HEK293 (cell line): ENCODE measurements at regions not wholly inside any gene's neighbourhood (a gene's known extent, or its start where the extent isn't known, plus 50 kb on each side); places are given as distances from the start of the nearest gene placed in this dataset.

ENCODE experiments used
- CTCF ChIA-PET: fragments of 350-600 bp; formaldehyde crosslinking; extraction: SDS; loops from one replicate; lab custom pipeline; 2021; ENCODE audit warnings: antibody characterized with exemption; lab: Yijun Ruan, JAX
- POLR2A ChIA-PET: fragments of 300-600 bp; formaldehyde crosslinking; extraction: SDS; loops from one replicate; lab custom pipeline; 2020; ENCODE audit warnings: antibody characterized with exemption, inconsistent platforms; lab: Yijun Ruan, JAX
- H3K27ac ChIP-seq: fragments of 200-500 bp; sonication (Bioruptor generic); 2 replicates; pipeline ENCODE4 v1.5.1; 2014; ENCODE audit warnings: low read depth, low read length, control low read depth, inconsistent platforms; ENCODE audit errors: extremely low read depth
- H3K36me3 ChIP-seq, 2 experiments: fragments of 200-500 bp in 1 of 2; sonication (Bioruptor generic) in 1 of 2; 1 replicate in 1 of 2; 2 replicates in 1 of 2; pipeline ENCODE4 v1.5.1; 2014 to 2017; ENCODE audit warnings: inconsistent platforms in 2 of 2, low read length in 2 of 2; ENCODE audit not compliant: control insufficient read depth in 2 of 2, insufficient read depth in 1 of 2
- H3K4me1 ChIP-seq: fragments of 200-500 bp; sonication (Bioruptor generic); 2 replicates; pipeline ENCODE4 v1.5.1; 2014; ENCODE audit warnings: mild to moderate bottlenecking, low read length, inconsistent platforms; ENCODE audit not compliant: control insufficient read depth, insufficient read depth
- H3K4me3 ChIP-seq: 2 replicates; pipeline ENCODE4 v1.5.1; 2011; ENCODE audit warnings: low read depth, mild to moderate bottlenecking, control low read depth, low read length, moderate library complexity
- H3K9me3 ChIP-seq: fragments of 200-500 bp; sonication (Bioruptor generic); 2 replicates; pipeline ENCODE4 v1.5.1; 2014; ENCODE audit warnings: low read depth, low read length, inconsistent platforms; ENCODE audit not compliant: control insufficient read depth, insufficient read depth
- BCL11B ChIP-seq: fragments of 450-650 bp; formaldehyde crosslinking; IDR thresholded peaks from 2 replicates; pipeline ENCODE4 v1.5.1; 2016; ENCODE audit warnings: low read depth, missing biosample characterization, missing genetic modification characterization
- KLF1 ChIP-seq: fragments of 450-650 bp; formaldehyde crosslinking; IDR thresholded peaks from 2 replicates; pipeline ENCODE4 v1.5.1; 2016; ENCODE audit warnings: missing biosample characterization, missing genetic modification characterization
- MEIS1 ChIP-seq: sonication (generic); formaldehyde crosslinking; IDR thresholded peaks from 2 replicates; pipeline ENCODE4 v1.8.1; 2022; ENCODE audit warnings: missing genetic modification reagents, mild to moderate bottlenecking, borderline replicate concordance
- PRDM4 ChIP-seq: fragments of 450-650 bp; formaldehyde crosslinking; IDR thresholded peaks from 2 replicates; pipeline ENCODE4 v1.5.1; 2017; ENCODE audit warnings: missing biosample characterization, missing genetic modification characterization
- SETDB1 ChIP-seq: IDR thresholded peaks from one replicate; pipeline ENCODE4 v1.6.1; 2017; ENCODE audit warnings: mild to moderate bottlenecking, low read length, moderate library complexity, mixed read lengths; ENCODE audit not compliant: insufficient read length
- TRIM28 ChIP-seq: IDR thresholded peaks from 2 replicates; pipeline ENCODE4 v1.6.1; 2011; ENCODE audit warnings: low read length, control low read depth, borderline replicate concordance
- ZIC2 ChIP-seq: fragments of 450-650 bp; formaldehyde crosslinking; IDR thresholded peaks from 2 replicates; pipeline ENCODE4 v1.5.1; 2016; ENCODE audit warnings: missing biosample characterization, missing genetic modification characterization
- ZNF155 ChIP-seq: fragments of 450-650 bp; formaldehyde crosslinking; IDR thresholded peaks from 2 replicates; pipeline ENCODE4 v1.5.1; 2016; ENCODE audit warnings: missing biosample characterization, missing genetic modification characterization
- ZNF184 ChIP-seq: fragments of 450-650 bp; IDR thresholded peaks from 2 replicates; pipeline ENCODE4 v1.5.1; 2018; ENCODE audit warnings: missing biosample characterization, mild to moderate bottlenecking, missing genetic modification characterization
- ZNF354C ChIP-seq: fragments of 450-650 bp; formaldehyde crosslinking; IDR thresholded peaks from 2 replicates; pipeline ENCODE4 v1.5.1; 2016; ENCODE audit warnings: missing biosample characterization, missing genetic modification characterization, low read depth, borderline replicate concordance
- ZNF514 ChIP-seq: fragments of 450-650 bp; formaldehyde crosslinking; IDR thresholded peaks from 2 replicates; pipeline ENCODE4 v1.5.1; 2016; ENCODE audit warnings: missing biosample characterization, missing genetic modification characterization
- ZNF561 ChIP-seq: fragments of 450-650 bp; IDR thresholded peaks from 2 replicates; pipeline ENCODE4 v1.5.1; 2018; ENCODE audit warnings: missing biosample characterization, missing genetic modification characterization, borderline replicate concordance
- ZNF624 ChIP-seq: fragments of 450-650 bp; formaldehyde crosslinking; IDR thresholded peaks from 2 replicates; pipeline ENCODE4 v1.5.1; 2017; ENCODE audit warnings: missing biosample characterization, missing genetic modification characterization
- ZNF768 ChIP-seq: fragments of 450-650 bp; formaldehyde crosslinking; IDR thresholded peaks from 2 replicates; pipeline ENCODE4 v1.5.1; 2018; ENCODE audit warnings: missing biosample characterization, mild to moderate bottlenecking, missing genetic modification characterization
- ZNF776 ChIP-seq: fragments of 450-650 bp; formaldehyde crosslinking; IDR thresholded peaks from 2 replicates; pipeline ENCODE4 v1.5.0; 2017; ENCODE audit warnings: missing biosample characterization, missing genetic modification characterization, borderline replicate concordance
- TF ChIP-seq, protein P1 (sequence below): fragments of 450-650 bp; formaldehyde crosslinking; IDR thresholded peaks from 2 replicates; pipeline ENCODE4 v1.5.1; 2016; ENCODE audit warnings: missing biosample characterization, missing genetic modification characterization
- TF ChIP-seq, protein P2 (sequence below): fragments of 450-650 bp; formaldehyde crosslinking; IDR thresholded peaks from 2 replicates; pipeline ENCODE4 v1.5.1; 2016; ENCODE audit warnings: missing biosample characterization, missing genetic modification characterization

GRCh38 chr9:22265038-22265437 is 181.6 kb upstream of the DMRTA1 start:
- no peaks in the 10 kb centered on the region for H3K4me1 ChIP-seq
- H3K4me3 ChIP-seq: no peak overlapping the region

DNA sequence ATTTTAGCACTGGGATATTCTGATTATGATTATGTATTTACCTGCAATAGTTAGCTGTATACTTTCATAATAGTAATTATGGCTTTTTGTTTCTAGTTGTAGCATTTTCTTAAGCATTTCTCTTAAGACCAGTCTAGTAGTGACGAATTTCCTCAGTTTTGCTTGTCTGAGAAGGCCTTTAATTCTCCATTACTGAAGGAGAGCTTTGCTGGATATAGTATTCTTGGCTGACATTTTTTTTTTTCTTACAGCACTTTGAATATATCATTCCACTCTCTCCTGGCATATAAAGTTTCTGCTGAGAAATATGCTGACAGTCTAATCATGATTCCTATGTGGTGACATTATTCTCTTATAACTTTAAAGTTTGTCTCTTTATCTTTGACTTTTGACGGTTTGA is 181.1 kb upstream of the DMRTA1 start:
- H3K4me1 ChIP-seq: no peaks in the 10 kb centered on the region
- ChIA-PET CTCF (interaction anchor here (0.6 to 0.7 kb wide), 2 partner anchors 270 to 870 kb away, joined by 3 read pairs; no protein-coding TSS in a partner anchor), POLR2A (no interaction called here)
- H3K9me3 ChIP-seq: no peaks in the 10 kb centered on the region
- H3K27ac ChIP-seq: no peak overlapping the region
- H3K4me3 ChIP-seq: no peak overlapping the region
- H3K36me3 ChIP-seq: no peaks in the 10 kb centered on the region
- no peak for TF ChIP-seq PRDM4 (tag by site-specific recombination)
- TF ChIP-seq TRIM28: peak; percentile 52; the same call in 1 of the 2 replicates
- TF ChIP-seq ZNF514 (tag by site-specific recombination): no peak
- TF ChIP-seq ZNF768 (tag by site-specific recombination): no peak
- no peak for TF ChIP-seq ZNF624 (tag by site-specific recombination)
- TF ChIP-seq SETDB1: peak; percentile 93
- TF ChIP-seq MEIS1 (CRISPR knock-in tag): no peak
- TF ChIP-seq, protein P1, sequence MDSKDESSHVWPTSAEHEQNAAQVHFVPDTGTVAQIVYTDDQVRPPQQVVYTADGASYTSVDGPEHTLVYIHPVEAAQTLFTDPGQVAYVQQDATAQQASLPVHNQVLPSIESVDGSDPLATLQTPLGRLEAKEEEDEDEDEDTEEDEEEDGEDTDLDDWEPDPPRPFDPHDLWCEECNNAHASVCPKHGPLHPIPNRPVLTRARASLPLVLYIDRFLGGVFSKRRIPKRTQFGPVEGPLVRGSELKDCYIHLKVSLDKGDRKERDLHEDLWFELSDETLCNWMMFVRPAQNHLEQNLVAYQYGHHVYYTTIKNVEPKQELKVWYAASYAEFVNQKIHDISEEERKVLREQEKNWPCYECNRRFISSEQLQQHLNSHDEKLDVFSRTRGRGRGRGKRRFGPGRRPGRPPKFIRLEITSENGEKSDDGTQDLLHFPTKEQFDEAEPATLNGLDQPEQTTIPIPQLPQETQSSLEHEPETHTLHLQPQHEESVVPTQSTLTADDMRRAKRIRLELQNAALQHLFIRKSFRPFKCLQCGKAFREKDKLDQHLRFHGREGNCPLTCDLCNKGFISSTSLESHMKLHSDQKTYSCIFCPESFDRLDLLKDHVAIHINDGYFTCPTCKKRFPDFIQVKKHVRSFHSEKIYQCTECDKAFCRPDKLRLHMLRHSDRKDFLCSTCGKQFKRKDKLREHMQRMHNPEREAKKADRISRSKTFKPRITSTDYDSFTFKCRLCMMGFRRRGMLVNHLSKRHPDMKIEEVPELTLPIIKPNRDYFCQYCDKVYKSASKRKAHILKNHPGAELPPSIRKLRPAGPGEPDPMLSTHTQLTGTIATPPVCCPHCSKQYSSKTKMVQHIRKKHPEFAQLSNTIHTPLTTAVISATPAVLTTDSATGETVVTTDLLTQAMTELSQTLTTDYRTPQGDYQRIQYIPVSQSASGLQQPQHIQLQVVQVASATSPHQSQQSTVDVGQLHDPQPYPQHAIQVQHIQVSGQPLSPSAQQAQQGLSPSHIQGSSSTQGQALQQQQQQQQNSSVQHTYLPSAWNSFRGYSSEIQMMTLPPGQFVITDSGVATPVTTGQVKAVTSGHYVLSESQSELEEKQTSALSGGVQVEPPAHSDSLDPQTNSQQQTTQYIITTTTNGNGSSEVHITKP: no peak
- TF ChIP-seq, protein P2, sequence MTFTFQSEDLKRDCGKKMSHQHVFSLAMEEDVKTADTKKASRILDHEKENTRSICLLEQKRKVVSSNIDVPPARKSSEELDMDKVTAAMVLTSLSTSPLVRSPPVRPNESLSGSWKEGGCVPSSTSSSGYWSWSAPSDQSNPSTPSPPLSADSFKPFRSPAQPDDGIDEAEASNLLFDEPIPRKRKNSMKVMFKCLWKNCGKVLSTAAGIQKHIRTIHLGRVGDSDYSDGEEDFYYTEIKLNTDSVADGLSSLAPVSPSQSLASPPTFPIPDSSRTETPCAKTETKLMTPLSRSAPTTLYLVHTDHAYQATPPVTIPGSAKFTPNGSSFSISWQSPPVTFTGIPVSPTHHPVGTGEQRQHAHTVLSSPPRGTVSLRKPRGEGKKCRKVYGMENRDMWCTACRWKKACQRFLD (tag by site-specific recombination): no peak
- TF ChIP-seq KLF1: no peak
- TF ChIP-seq BCL11B (tag by site-specific recombination): no peak
- no peak for TF ChIP-seq ZIC2 (tag by site-specific recombination)

More at GRCh38 chr9:22265038-22265437, 181.6 kb upstream of the DMRTA1 start:
- Histone ChIP-seq H3K36me3 (no peaks in the 10 kb centered on the region), H3K9me3 (no peaks in the 10 kb centered on the region), H3K27ac (no peak overlapping the region)
- no peak for TF ChIP-seq ZNF354C (tag by site-specific recombination)
- no peak for TF ChIP-seq ZNF184 (tag by site-specific recombination)
- no peak for TF ChIP-seq ZNF776
- no peak for TF ChIP-seq ZNF561 (tag by site-specific recombination)
- TF ChIP-seq ZNF155 (tag by site-specific recombination): no peak
- POLR2A ChIA-PET: no interaction called here
- CTCF ChIA-PET: interaction anchor here (0.7 kb wide), 1 partner anchor 269 kb away, joined by 3 read pairs; no protein-coding TSS in a partner anchor
